Skeletal muscle cell (primary cell): ENCODE measurements at regions not wholly inside any gene's neighbourhood (a gene's known extent, or its start where the extent isn't known, plus 50 kb on each side); places are given as distances from the start of the nearest gene placed in this dataset.

Experiments
- DNase-seq: peaks from one replicate; pipeline ENCODE4 v3.0.0-alpha.2; 2010; ENCODE audit warnings: low read depth
- H3K4me3 ChIP-seq: 2 replicates; pipeline ENCODE4 v1.5.1; 2011; ENCODE audit warnings: low read depth, mild to moderate bottlenecking, control low read depth, low read length, moderate library complexity

DNA sequence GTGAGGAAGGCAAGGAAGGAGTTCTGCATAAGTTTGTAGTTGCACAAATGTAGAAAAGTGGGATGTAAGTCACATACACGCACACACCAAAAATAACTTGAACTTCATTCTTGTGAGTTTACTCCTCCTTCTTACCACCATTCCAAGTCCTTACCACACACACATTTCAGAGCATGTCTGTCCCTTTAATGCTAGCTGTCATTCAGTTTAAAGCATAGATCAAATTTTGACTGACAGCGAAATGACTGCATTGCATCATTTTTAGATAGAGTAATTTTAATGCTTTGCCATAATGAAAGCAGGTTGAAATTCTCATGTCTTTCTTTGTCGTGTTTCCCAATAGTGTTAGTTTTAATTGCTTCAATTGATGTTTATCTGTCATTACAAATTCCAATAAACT is 629.6 kb upstream of the HTR2C start:
- DNase-seq, result no peak
- no peak overlapping the region for H3K4me3 ChIP-seq

GRCh38 chrX:113950081-113950678 is 633.7 kb upstream of the HTR2C start:
- no peak for DNase-seq
- no peak overlapping the region for H3K4me3 ChIP-seq

GRCh38 chrX:113947548-113947947 is 636.3 kb upstream of the HTR2C start:
- no peak for DNase-seq
- H3K4me3 ChIP-seq, result no peak overlapping the region

DNA sequence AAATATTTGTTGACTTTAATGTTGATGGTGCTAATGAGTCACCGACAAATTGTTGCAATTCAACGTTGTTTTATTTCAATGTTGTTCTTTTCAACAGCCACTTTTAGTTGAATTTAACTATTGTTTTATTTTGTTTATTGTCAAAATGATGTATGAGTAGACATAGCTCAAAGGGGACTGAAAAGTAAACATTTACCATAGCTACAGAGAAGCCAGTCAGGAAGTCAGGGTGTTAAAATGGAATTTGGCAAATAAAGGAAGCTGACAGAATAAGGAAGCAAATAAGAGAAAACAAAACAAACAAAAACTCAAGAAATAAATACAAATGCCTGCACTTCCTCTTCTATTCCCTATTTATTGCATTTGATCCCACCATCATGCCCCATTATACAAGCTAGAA is 648.4 kb upstream of the HTR2C start:
- no peak overlapping the region for H3K4me3 ChIP-seq
- DNase-seq, result no peak

- H3K4me3 ChIP-seq, result no peak overlapping the region
- no peak for DNase-seq
Measured at GRCh38 chrX:113933931-113934330, 650.0 kb upstream of the HTR2C start.

DNA sequence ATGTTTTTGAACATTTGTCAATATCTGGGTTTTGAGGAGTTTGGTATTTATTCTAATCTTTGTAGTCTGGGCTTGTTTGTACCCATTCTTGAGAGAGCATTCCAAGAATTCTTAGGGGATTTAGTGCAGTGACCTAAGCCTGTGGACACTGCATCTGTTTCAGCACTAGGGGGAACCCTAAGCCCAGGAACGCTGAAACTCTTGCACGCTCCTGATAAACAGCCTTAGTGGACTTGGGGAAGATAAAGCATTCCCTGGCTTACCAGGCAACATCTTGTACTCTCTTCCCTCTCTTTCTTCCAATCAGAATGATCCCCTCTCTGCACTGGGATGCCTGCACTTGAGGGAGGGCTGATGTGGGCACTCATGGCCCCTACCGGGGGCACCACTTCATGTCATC is 654.9 kb upstream of the HTR2C start:
- no peak overlapping the region for H3K4me3 ChIP-seq
- no peak for DNase-seq

GRCh38 chrX:113920661-113921060 is 663.2 kb upstream of the HTR2C start:
- DNase-seq, result no peak
- no peak overlapping the region for H3K4me3 ChIP-seq

- no peak for DNase-seq
- H3K4me3 ChIP-seq, result no peak overlapping the region
Measured at GRCh38 chrX:113919387-113919786, 664.5 kb upstream of the HTR2C start.

DNA sequence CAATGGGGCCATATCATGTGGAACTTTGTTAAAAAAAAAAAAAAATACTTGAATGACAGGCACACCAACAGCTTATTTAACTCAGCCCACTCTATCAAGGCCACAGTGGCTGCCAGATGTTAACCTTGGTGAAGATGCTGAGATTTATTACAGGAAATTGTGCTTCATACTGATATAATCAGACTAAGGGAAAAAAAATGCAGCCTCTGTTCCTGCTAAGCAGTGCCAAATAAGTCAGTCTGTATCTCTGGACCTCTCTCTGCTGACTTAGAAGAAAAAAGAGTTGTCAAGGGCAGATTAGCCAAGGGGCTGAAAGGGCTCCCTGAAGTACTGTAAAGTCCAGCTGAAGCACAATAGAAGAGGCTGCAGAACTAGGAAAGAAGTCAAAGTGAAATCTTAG is 677.7 kb upstream of the HTR2C start:
- DNase-seq, result no peak
- H3K4me3 ChIP-seq, result no peak overlapping the region

GRCh38 chrX:113892891-113893290 is 691.0 kb upstream of the HTR2C start:
- DNase-seq, result no peak
- H3K4me3 ChIP-seq, result no peak overlapping the region

DNA sequence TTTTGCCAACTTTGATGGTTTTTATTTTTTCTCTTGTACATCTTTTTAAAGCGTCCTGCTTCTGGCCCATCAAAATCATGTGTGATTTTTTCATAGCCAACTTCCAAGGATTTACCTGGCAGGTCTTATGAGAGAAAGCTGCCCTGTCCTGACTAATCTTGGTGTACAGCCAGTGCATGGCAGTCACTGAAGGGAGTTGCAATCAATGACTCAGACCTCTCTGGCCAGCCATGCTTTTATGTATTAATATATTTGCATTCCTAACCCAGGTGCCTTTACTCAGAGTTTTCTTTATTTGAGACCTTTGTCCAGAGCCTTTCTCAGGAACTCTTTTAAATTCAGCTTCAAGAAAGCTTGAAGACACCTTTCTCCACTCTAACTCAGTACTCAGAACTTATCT is 691.5 kb upstream of the HTR2C start:
- H3K4me3 ChIP-seq, result no peak overlapping the region
- no peak for DNase-seq

- no peak overlapping the region for H3K4me3 ChIP-seq
- no peak for DNase-seq
Measured at GRCh38 chrX:113873056-113873455, 710.8 kb upstream of the HTR2C start.

DNA sequence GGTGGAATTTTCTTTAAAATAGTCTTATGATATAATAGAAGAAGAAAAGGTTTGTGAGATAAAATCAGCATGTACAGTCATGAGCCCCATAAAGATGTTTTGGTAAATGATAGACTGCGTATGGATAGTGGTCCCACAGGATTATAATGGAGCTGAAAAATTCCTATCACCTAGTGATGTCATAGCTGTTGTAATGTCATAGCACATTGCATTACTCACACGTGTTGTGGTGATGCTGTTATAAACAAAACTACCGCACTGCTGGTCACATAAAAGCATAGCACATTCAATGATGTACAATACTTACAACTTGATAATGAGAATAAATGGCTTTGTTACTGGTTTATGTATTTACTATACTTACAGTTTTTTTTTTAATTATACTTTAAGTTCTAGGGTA is 715.2 kb upstream of the HTR2C start:
- H3K4me3 ChIP-seq, result no peak overlapping the region
- DNase-seq, result no peak

DNA sequence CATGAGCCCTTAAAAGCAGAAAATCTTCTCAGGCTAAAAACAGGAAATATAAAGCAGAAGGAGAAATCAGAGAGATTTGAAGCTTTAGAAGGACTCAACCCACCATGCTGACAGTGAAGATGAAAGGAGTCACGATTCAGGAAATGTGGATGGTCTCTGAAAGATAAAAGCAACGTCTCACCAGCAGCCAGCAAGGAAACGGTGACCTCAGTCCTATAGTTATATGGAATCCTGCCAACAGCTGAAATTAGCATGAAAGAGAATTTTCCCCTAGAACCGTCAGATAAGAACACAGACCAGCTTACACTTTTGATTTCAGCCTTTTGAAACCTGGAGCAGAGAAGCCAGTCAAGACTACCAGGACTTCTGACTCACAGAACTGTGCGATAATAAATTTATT is 715.7 kb upstream of the HTR2C start:
- DNase-seq, result no peak
- H3K4me3 ChIP-seq, result no peak overlapping the region

DNA sequence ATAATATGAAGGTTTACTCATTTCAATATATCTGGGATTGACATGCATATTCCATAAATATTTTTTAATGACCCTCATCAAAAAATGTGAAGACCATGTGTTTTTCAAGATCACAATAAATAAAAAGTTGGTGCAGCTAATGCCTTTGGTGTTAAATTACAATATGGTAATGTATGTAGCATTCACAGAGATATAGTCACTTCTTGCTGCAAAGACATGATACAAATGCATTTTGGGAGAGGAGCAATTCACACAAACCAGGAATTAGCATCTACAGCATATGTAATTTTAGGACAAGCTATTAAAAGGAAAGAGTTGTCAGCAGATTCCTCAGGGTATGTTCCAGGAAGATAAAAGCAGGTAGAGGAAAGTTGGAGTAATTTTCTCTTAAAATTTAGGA is 734.5 kb upstream of the HTR2C start:
- H3K4me3 ChIP-seq, result no peak overlapping the region
- no peak for DNase-seq

DNA sequence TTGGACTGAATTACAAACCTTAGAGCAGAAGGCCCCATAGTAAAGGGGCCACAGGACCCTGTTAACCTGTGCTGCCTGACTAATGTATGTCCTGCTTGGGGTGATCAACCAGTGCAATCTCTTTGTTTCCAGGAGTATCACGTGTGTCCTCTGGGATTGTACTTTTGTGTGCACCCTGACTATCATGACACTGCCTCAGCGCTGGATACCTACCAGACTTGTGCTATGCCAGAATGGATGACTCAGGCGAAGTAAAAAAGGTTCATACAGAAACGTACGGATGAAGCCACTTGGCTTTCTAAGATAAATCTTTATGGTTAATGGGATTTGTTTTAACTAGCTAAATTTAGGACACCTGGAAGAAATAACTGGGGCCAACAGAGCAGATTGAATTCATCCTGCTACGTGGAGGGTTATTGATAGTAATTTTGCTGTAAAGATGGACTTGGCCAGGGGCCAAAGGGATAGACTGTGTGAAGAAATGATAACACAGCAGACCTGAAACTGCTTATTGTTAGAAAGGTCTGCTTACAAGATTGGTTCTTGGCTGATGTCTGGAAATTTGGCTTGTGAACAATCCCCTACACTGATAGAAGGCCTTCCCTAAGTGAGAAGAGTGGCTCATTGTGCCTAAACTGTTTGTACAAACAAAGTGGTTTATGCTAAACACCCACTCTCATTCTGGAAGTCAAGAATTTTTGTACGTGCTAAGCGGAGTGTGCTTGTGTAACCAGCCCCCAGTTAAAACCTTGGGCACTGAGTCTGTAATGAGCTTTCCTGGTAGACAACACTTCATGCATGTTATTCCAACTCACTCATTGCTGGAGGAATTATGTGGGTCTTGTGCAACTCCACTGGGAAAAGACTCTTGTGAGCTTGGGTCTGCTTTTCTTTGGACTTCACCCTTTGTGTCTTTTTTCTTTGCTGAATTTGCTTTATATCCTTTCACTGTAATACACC is 750.5 kb upstream of the HTR2C start:
- H3K4me3 ChIP-seq, result no peak overlapping the region
- DNase-seq, result no peak

DNA sequence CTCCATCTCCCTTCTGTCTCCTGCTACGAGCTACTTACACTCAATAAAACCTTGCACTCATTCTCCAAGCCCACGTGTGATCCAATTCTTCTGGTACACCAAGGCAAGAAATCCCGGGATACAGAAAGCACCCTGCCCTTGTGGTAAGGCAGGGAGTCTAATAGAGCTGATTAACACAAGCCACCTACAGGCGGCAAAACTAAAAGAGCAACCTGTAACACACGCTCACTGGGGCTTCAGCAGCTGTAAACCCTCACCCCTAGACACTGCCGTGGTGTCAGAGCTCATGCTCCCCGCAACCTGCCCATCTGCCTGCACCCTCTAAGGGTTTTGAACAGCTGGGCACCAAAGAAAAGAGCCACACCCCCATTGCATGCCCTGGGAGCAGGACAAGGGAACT is 755.4 kb upstream of the HTR2C start:
- H3K4me3 ChIP-seq, result no peak overlapping the region
- no peak for DNase-seq

- no peak overlapping the region for H3K4me3 ChIP-seq
- DNase-seq, result no peak
Measured at GRCh38 chrX:113818346-113818745, 765.5 kb upstream of the HTR2C start.

DNA sequence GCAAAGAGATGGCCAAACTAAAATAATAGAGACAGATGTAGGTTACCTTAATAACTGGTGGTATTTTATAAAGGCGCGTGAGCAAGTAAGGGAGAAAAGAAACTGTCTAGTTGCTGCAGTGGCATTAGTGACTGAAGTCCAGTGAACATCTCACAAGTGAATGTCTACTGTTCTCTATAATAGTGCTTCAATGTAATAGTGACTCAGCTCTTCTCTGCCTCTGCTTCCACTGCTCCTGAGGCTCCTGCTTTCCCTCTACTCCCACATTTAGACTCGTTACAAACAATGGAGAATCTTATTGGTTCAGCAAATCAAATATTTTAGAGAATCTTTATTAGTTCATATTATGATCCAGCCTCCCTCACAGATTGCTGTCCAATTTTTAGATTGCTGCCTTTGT is 779.1 kb upstream of the HTR2C start:
- no peak overlapping the region for H3K4me3 ChIP-seq
- DNase-seq, result no peak

DNA sequence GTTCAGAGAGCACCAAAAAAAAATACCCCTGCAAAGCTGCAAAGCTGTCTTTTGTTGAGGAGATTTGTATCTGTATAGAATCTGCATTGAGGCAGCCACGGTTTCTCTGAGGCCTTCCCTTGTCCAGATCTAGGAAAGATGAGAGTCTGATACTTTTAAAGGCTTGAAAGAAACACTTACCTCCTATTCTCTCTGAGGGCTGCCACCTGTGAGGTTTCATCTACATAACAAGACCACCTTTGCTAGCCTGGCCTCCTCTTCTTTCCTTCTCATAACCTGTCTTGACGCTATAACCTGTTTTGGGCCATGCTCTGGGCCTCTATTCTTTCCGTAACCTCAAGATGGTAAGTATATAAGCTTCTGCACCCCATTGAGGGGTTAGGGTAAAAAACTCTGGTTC is 779.6 kb upstream of the HTR2C start:
- no peak for DNase-seq

DNA sequence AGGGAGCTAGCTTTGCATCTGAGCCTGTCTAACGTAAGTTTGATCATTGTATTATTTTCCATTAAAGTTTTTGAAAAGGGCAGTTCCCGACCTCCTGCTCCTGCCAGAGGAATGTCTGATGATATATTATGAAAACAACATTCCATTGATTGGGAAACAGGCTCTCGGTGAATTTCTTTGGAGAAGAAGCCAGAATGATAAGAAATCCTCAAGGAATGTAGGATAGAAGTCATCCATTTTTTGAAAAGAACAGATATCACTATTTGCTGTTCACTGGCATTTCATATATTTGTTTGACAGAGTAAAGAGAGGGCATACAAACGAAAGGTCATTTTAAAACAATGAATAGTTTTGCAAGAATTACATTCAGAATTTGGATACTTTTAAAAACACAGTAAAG is 781.0 kb upstream of the HTR2C start:
- H3K4me3 ChIP-seq, result no peak overlapping the region
- no peak for DNase-seq

More for the DNA sequence above, 779.6 kb upstream of the HTR2C start:
- H3K4me3 ChIP-seq, result no peak overlapping the region
